ENCODE measurements at regions not wholly inside any gene's neighbourhood (a gene's known extent, or its start where the extent isn't known, plus 50 kb on each side); places are given as distances from the start of the nearest gene placed in this dataset.

- intact Hi-C loops (cut with DNase I), result no loop called here
- DNase-seq (ENCODE audit: low spot score), result no peak
- TF ChIP-seq POLR2AphosphoS5 (IDR thresholded peaks at IDR 0.05) (no peak), POLR2A (IDR thresholded peaks at IDR 0.05) (no peak), CTCF (IDR thresholded peaks at IDR 0.05) (no peak)
- Histone ChIP-seq H3K4me1 (replicated peaks) (no peaks in the 10 kb centered on the region), H3K27me3 (replicated peaks; ENCODE audit: insufficient read depth) (no peaks in the 10 kb centered on the region), H3K4me3 (no peak overlapping the region), H3K27ac (no peak overlapping the region), H3K9me3 (no peaks in the 10 kb centered on the region), H3K36me3 (no peaks in the 10 kb centered on the region)
- 19% methylated on average over 2 of the region's 2 CpGs for WGBS
These were observed 350.3 kb downstream of the GXYLT1 start for GRCh38 chr12:41794336-41794735.

- no peak overlapping the region for H3K27ac ChIP-seq
- H3K36me3 ChIP-seq, result no peaks in the 10 kb centered on the region
- H3K4me1 ChIP-seq (replicated peaks), result no peaks in the 10 kb centered on the region
- no peaks in the 10 kb centered on the region for H3K9me3 ChIP-seq
- no peaks in the 10 kb centered on the region for H3K27me3 ChIP-seq (replicated peaks; ENCODE audit: insufficient read depth)
- DNase-seq (ENCODE audit: low spot score), result no peak
- intact Hi-C loops (cut with DNase I), result no loop called here
- WGBS, result 79% methylated on average over 2 of the region's 2 CpGs
- H3K4me3 ChIP-seq, result no peak overlapping the region
- TF ChIP-seq POLR2A (IDR thresholded peaks at IDR 0.05) (no peak), POLR2AphosphoS5 (IDR thresholded peaks at IDR 0.05) (no peak)
These were observed 359.7 kb downstream of the GXYLT1 start for GRCh38 chr12:41784957-41785356.

- no peaks in the 10 kb centered on the region for H3K4me1 ChIP-seq (replicated peaks)
- no peak overlapping the region for H3K4me3 ChIP-seq
- H3K9me3 ChIP-seq, result no peaks in the 10 kb centered on the region
- no peak for DNase-seq (ENCODE audit: low spot score)
- intact Hi-C loops (cut with DNase I), result no loop called here
- no peaks in the 10 kb centered on the region for H3K27me3 ChIP-seq (replicated peaks; ENCODE audit: insufficient read depth)
- no peaks in the 10 kb centered on the region for H3K36me3 ChIP-seq
- H3K27ac ChIP-seq, result no peak overlapping the region
- TF ChIP-seq CTCF (IDR thresholded peaks at IDR 0.05), result no peak
- no peak for TF ChIP-seq POLR2AphosphoS5 (IDR thresholded peaks at IDR 0.05)
- no peak for TF ChIP-seq POLR2A (IDR thresholded peaks at IDR 0.05)
- 48% methylated on average over 2 of the region's 2 CpGs for WGBS
These were observed 365.7 kb downstream of the GXYLT1 start for GRCh38 chr12:41778934-41779333.

GRCh38 chr12:41777064-41777790, 367.4 kb downstream of the GXYLT1 start:
- H3K27me3 ChIP-seq (replicated peaks; ENCODE audit: insufficient read depth), result no peaks in the 10 kb centered on the region
- intact Hi-C loops (cut with DNase I), result no loop called here
- H3K27ac ChIP-seq, result no peak overlapping the region
- H3K9me3 ChIP-seq, result no peaks in the 10 kb centered on the region
- no peaks in the 10 kb centered on the region for H3K4me1 ChIP-seq (replicated peaks)
- H3K4me3 ChIP-seq, result no peak overlapping the region
- TF ChIP-seq CTCF (IDR thresholded peaks at IDR 0.05), result no peak
- no peak for TF ChIP-seq POLR2AphosphoS5 (IDR thresholded peaks at IDR 0.05)
- TF ChIP-seq POLR2A (IDR thresholded peaks at IDR 0.05), result no peak
- WGBS, result 77% methylated on average over 9 of the region's 9 CpGs
- DNase-seq (ENCODE audit: low spot score), result no peak
- no peaks in the 10 kb centered on the region for H3K36me3 ChIP-seq

GRCh38 chr12:41772478-41772877, 372.2 kb downstream of the GXYLT1 start:
- Histone ChIP-seq H3K4me3 (no peak overlapping the region), H3K4me1 (replicated peaks) (no peaks in the 10 kb centered on the region), H3K36me3 (no peaks in the 10 kb centered on the region), H3K9me3 (no peaks in the 10 kb centered on the region), H3K27me3 (replicated peaks; ENCODE audit: insufficient read depth) (no peaks in the 10 kb centered on the region), H3K27ac (no peak overlapping the region)
- DNase-seq (ENCODE audit: low spot score), result no peak
- intact Hi-C loops (cut with DNase I), result no loop called here
- WGBS, result 83% methylated on average over 4 of the region's 4 CpGs
- TF ChIP-seq CTCF (IDR thresholded peaks at IDR 0.05), result no peak
- no peak for TF ChIP-seq POLR2AphosphoS5 (IDR thresholded peaks at IDR 0.05)
- TF ChIP-seq POLR2A (IDR thresholded peaks at IDR 0.05), result no peak
